Embryonic facial prominence (tissue), 1 donor: ENCODE measurements at regions not wholly inside any gene's neighbourhood (a gene's known extent, or its start where the extent isn't known, plus 50 kb on each side); places are given as distances from the start of the nearest gene placed in this dataset.

ENCODE experiments used
- DNase-seq: peaks from one replicate; pipeline ENCODE4 v3.0.0-alpha.2; 2016; ENCODE audit errors: extremely low spot score

DNA sequence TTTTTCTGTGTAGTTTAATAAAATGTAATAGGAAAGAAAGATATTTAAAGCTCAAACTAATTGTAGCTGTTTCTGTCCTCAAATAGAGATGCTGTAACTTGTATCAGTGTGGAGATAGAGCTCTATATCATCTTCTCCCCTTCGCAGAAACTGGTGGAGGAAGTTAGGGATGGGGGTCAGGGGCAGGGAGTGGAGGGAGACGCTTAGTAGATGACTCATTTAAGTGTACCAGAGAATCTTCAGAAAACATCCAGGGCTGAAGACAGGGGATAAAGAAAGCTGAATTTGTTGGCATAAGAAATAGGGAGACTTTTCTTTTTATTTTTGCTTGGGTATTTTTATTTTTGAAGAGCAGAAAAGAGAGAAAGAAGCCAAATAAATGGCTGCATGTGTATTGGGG lies 282.6 kb upstream of the DPYD start:
- DNase-seq: no peak

- DNase-seq: no peak
These were observed 280.8 kb upstream of the DPYD start for GRCh38 chr1:98201666-98202081.

- DNase-seq: no peak
These were observed 276.5 kb upstream of the DPYD start for GRCh38 chr1:98197356-98197755.

DNA sequence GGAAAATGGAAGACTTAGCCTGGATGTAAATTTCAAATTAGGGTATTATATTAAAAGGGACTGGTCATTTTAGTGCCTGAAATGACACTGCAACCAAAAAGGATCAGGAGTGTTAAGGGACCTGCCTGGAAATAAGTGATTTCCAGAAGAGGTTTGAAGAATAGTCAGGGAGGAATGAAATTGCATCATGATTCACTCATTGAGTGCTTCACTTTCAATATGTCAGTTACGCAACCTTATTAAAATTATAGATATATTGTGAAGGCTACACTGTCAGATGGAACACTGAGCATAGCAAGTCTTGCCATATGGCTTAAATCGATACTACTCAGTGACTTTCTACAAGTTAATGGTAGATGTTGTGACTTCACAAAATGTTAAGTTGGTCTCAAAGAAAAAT lies 275.2 kb upstream of the DPYD start:
- no peak for DNase-seq

DNA sequence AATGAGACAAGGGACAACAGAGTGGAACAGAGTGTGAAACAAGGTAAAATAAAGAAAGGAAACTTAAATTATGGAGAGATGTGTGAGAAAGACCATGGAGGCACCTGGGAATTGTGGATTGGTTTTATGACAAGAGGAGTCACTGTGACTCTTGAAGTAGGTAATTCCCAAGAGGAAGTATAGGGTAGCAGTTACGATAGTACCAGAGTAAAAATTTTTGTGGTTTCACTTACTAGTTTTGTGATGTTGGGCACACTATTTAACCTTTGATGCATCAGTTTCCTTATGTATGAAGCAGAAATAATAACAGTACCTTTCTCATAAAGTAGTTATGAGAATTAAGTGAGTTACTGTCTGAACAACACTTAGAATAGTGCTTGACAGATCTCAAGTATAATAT lies 267.9 kb upstream of the DPYD start:
- no peak for DNase-seq

- no peak for DNase-seq
These were observed 264.0 kb upstream of the DPYD start for GRCh38 chr1:98184856-98185255.

DNA sequence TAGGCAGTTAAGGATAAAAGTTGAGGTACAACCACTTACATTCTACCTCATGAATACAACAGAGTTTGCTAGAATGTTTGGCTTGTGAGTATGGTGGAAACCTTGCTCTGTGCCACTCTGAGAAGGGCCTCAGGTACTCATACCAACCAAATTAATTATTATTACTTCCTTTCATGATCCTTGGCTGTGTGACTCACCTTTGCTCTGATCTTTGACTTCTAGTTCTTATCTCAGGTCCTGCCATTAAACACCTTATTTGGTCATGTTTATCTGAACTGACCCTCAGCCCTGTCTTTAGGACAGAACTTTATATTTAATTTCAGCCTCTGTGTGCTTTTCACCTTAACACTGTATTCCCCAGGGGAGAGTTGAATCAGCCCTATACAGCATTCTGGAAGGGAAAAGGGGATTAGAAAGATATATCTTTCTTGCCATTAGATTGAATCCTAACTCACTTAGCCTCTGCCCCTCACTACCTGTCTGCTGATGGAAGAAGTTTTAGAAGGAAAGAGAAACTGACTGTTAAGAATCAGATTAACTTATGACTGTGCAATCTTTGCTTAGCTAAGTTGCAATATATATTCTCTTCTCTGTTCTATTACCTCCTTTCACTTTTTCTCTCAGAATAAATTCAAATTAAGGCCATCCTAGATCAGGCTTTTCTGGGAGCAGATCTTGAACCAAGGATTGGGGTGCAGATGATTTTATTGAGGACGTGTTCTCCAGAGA lies 260.4 kb upstream of the DPYD start:
- DNase-seq: no peak

- DNase-seq: no peak
These were observed 258.4 kb upstream of the DPYD start for GRCh38 chr1:98179151-98179773.

GRCh38 chr1:98177751-98178150 lies 256.9 kb upstream of the DPYD start:
- DNase-seq: no peak

DNA sequence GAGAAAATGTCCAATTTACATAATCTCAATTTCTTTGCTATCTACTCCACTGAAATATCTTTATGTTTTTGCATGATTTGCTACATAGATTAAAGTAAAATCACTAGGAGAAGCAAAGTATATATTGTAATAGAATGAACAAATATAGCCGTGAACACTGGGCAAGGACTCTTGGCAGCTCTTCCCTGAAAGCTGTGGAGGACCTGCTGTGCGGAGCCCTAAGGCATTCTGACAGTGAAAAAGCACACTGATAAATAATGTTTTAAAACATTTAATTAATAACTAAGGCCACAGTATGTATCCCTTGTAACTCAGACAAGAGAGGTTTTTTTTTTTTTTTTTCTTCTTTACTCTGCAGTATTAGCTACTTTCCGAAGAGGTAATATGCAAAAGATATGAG lies 256.1 kb upstream of the DPYD start:
- DNase-seq: no peak

GRCh38 chr1:98176414-98176813 lies 255.6 kb upstream of the DPYD start:
- DNase-seq: no peak

- DNase-seq: no peak
These were observed 251.7 kb upstream of the DPYD start for GRCh38 chr1:98172578-98172977.

GRCh38 chr1:98172022-98172421 lies 251.2 kb upstream of the DPYD start:
- DNase-seq: no peak

GRCh38 chr1:98164509-98164908 lies 243.7 kb upstream of the DPYD start:
- DNase-seq: no peak

DNA sequence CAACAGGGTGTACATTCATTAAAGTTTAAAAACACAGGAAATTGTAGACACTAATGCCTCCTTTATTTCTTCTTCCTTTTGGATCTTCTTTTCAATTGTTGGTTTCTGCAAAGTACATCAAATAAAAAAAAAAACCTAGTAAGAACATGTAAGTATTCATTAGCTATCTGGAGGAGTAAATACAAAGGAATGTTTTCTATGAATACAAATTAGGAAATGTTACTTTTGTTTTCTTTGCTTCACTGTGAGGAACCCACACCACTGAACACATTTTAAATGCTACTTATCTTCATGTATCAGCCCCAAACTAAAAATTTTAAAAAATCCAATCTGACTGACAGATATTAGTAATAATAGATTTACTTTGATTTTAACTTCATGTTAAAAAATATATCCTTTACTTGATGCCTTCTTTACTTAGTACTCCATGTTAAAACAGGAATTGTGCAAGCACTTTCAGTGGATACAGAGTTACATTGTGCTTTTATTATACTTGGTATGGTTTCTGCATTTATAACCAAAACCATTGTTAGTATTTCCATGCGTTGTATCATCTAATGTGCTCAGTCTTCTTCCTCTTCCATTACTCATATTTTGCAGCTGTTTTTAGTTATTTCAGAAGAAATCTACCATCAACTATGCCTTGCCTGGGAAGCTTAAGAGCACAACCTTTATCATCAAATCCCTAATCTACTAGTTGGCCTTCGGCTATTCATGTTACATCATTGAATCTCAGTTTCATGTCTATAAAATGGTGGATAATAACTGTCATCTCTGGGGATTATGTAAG lies 236.9 kb upstream of the DPYD start:
- DNase-seq: no peak

DNA sequence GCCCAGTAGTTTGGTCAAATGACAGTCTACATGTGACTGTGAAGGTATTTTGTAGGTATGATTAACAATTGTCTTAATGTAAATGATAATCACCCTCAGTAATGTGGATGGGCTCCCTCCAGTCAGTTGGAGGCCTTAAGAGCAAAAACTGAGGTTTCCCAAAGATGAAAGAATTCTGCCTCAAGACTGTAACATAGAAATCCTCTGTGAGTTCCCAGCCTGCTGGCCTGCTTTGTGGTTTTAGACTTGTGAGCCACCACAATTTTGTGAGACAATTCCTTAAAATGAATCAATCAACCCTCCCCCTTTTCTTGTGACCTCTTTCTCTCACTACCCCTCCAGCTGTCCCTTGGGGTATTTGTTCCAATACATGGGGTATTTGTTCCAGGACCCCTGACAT lies 226.4 kb upstream of the DPYD start:
- DNase-seq: no peak

GRCh38 chr1:98145655-98146054 lies 224.8 kb upstream of the DPYD start:
- no peak for DNase-seq

GRCh38 chr1:98143403-98143802 lies 222.6 kb upstream of the DPYD start:
- DNase-seq: no peak

DNA sequence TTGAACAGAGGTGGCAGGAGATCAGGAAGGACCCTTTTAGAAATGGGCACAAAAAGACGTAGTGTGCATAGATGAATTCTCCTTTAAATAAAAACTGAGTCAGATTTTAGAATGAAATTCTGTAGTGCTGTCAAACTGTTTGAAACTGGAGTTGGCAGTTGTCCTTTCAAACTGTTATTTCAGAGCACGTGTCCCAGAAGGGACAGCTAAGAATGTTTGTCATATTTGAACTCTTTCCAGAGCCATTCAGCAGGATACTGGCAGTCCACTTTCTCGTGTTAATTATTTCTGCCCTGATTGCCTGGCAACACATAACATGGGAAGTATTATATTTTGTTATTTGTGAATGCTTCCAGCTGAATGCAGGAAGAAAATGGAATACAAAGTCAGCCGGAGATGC lies 212.3 kb upstream of the DPYD start:
- DNase-seq: no peak

DNA sequence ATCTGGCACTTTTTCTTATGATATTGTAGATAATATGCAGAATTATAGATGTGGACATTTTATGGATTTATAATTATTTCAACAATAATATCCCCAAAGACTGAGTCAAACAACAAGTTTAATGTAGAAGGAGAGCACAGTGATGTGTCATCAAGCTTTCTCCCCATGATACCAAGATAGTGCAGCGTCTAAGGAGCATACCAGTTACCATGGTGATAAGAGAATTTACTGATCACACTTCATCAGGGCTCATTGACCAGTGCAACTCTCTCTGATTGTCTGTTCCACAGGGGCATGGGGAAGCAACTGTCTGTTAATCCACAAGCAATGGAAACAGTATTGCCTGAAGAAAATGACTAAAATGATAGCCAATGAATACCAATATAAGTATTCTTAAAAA lies 209.6 kb upstream of the DPYD start:
- no peak for DNase-seq

DNA sequence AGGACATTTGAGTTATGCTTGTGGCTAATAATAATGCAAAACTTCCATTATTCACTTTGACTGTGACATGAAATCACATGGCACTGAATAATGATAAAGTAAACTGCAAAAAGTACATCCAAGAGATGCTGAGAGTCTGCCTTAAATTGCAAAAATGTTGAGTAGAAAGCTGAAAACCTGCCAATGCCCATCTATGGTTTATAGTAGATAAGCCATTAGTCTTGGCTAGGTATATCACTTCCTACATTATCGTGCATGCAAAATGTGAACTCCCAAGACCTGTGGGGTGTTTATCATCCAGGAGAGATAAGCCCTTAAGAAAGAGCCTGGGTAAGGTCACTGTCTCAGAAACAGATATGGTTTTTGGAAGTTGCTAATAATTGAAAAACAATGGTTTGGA lies 208.7 kb upstream of the DPYD start:
- DNase-seq: no peak

GRCh38 chr1:98126740-98127139 lies 205.9 kb upstream of the DPYD start:
- no peak for DNase-seq

DNA sequence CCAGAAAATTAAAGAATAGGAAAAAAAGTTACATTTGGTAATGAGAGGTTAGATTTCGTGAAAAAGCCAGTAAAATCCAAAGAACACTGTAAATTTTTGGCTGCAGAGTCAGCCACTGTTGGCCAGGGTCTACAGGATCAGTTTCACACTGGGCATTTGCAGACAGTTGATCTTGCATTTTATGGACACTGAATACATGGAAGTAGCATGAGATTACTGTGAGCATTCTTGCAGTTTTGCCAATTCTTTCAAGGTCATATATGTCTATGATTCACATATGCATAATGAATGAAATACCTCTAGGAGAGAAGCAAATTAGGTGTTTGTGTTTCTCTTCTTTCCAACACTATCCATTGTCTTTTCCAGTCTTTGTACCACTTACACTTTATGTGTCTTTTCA lies 200.8 kb upstream of the DPYD start:
- DNase-seq: no peak
